ENCODE measurements at regions not wholly inside any gene's neighbourhood (a gene's known extent, or its start where the extent isn't known, plus 50 kb on each side); places are given as distances from the start of the nearest gene placed in this dataset.

DNA sequence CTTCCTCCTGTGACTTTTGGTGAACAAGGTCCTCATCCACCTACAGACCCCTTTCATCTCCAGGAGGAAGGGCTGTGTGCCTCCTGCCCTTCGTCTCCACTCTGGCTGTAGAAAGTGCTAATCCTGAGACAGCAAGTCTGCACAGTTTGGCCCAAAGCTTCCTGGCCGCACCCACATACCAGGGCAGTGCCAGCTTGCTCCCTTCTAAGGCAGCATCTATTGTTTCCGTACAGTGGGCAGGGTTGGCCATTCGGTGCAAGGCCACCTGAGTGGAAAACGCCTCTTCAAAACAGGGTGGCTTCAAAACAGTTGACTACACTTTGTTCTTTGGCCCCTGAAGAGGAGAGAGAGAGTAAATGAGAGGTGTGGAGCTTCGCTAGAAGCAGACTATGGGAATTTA lies 134.1 kb upstream of the KLF14 start:
- Histone ChIP-seq H3K4me3 (ENCODE audit: low read depth, low read length) (no peak overlapping the region), H3K9ac (ENCODE audit: low read depth, low read length) (no peak overlapping the region), H3K9me3 (ENCODE audit: control insufficient read depth, insufficient read depth, low read length) (no peaks in the 10 kb centered on the region), H3K27me3 (ENCODE audit: control insufficient read depth, insufficient read depth, low read length) (no peaks in the 10 kb centered on the region), H3K36me3 (ENCODE audit: control insufficient read depth, insufficient read depth, low read length) (no peaks in the 10 kb centered on the region), H3K4me1 (ENCODE audit: control insufficient read depth, insufficient read depth, low read length) (no peaks in the 10 kb centered on the region), H3K27ac (ENCODE audit: low read depth, low read length) (no peak overlapping the region)

DNA sequence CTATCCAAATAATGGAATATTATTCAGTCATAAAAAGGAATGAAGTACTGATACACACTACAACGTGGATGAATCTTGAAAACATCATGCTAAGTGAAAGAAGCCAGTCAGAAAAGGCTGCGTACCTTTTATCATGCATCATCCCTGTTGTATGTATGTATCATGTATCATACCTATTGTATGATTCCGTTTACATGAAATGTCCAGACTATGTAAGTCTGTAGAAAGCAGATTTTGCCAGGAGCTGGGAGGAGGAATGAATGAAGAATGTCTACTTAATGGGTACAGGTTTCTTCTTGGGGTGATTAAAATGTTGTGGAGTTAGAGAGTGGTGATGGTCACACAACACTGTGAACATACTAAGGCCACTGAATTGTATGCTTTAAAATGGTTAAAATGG lies 135.9 kb upstream of the KLF14 start:
- no peaks in the 10 kb centered on the region for H3K27me3 ChIP-seq (ENCODE audit: control insufficient read depth, insufficient read depth, low read length)
- H3K27ac ChIP-seq (ENCODE audit: low read depth, low read length): no peak overlapping the region
- no peak overlapping the region for H3K4me3 ChIP-seq (ENCODE audit: low read depth, low read length)
- H3K4me1 ChIP-seq (ENCODE audit: control insufficient read depth, insufficient read depth, low read length): no peaks in the 10 kb centered on the region
- H3K9me3 ChIP-seq (ENCODE audit: control insufficient read depth, insufficient read depth, low read length): no peaks in the 10 kb centered on the region
- no peaks in the 10 kb centered on the region for H3K36me3 ChIP-seq (ENCODE audit: control insufficient read depth, insufficient read depth, low read length)
- H3K9ac ChIP-seq (ENCODE audit: low read depth, low read length): no peak overlapping the region

DNA sequence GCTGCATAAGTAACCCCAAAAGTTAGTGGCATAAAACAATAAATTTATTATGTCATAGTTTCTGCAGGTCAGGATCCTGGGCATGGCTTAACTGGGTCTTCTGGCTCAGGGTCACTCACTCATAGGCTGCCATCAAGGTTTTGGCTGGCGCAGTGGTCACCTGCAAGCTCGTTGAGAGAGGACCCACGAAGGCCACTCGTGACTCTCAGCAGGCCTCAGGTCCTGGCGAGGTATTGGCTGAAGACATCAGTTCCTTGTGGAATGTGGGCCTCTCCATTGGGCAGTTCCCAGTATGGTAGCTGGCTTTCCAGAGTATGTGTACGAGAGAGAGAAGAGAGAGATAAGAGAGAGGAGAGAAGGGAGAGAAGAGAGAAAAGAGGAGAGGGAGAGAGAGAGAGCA lies 138.3 kb upstream of the KLF14 start:
- Histone ChIP-seq H3K36me3 (ENCODE audit: control insufficient read depth, insufficient read depth, low read length) (no peaks in the 10 kb centered on the region), H3K4me1 (ENCODE audit: control insufficient read depth, insufficient read depth, low read length) (peaks cover 10% of the 10 kb centered on the region), H3K9me3 (ENCODE audit: control insufficient read depth, insufficient read depth, low read length) (no peaks in the 10 kb centered on the region), H3K27ac (ENCODE audit: low read depth, low read length) (no peak overlapping the region), H3K4me3 (ENCODE audit: low read depth, low read length) (no peak overlapping the region), H3K9ac (ENCODE audit: low read depth, low read length) (no peak overlapping the region), H3K27me3 (ENCODE audit: control insufficient read depth, insufficient read depth, low read length) (no peaks in the 10 kb centered on the region)

DNA sequence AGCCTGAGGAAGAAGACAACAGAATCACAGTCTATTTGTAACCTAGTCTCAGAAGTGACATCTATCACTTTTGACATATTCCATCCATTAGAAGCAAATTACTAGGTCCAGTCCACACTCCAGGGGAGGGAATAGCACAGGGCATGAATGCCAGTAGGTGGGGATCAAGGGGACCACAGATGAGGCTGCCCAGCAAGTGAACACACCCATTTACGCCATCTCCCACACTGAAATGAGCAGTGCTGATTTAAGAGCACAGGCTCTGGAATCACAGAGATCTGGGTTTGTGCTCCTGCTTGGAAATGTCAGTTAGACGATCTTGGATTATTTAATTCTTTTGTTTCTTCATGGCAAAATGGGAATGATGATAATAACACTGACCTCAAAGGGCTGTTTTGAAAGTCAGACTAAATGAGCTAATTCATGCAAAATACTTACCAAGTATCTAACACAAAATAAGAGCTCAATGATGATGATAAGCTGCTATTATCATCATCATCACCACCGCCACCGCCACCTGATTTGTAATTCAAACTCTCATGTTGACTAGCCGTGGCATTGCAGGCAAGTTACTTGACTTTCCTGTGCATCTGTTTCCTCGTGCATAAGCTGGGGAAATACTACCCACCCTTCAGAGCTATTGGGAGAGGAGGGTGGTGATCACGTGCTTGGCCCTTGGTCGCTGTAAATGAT lies 138.9 kb upstream of the KLF14 start:
- Histone ChIP-seq H3K36me3 (ENCODE audit: control insufficient read depth, insufficient read depth, low read length) (no peaks in the 10 kb centered on the region), H3K4me1 (ENCODE audit: control insufficient read depth, insufficient read depth, low read length) (peaks cover 15% of the 10 kb centered on the region), H3K27me3 (ENCODE audit: control insufficient read depth, insufficient read depth, low read length) (no peaks in the 10 kb centered on the region), H3K4me3 (ENCODE audit: low read depth, low read length) (no peak overlapping the region), H3K9ac (ENCODE audit: low read depth, low read length) (no peak overlapping the region), H3K9me3 (ENCODE audit: control insufficient read depth, insufficient read depth, low read length) (no peaks in the 10 kb centered on the region), H3K27ac (ENCODE audit: low read depth, low read length) (no peak overlapping the region)

DNA sequence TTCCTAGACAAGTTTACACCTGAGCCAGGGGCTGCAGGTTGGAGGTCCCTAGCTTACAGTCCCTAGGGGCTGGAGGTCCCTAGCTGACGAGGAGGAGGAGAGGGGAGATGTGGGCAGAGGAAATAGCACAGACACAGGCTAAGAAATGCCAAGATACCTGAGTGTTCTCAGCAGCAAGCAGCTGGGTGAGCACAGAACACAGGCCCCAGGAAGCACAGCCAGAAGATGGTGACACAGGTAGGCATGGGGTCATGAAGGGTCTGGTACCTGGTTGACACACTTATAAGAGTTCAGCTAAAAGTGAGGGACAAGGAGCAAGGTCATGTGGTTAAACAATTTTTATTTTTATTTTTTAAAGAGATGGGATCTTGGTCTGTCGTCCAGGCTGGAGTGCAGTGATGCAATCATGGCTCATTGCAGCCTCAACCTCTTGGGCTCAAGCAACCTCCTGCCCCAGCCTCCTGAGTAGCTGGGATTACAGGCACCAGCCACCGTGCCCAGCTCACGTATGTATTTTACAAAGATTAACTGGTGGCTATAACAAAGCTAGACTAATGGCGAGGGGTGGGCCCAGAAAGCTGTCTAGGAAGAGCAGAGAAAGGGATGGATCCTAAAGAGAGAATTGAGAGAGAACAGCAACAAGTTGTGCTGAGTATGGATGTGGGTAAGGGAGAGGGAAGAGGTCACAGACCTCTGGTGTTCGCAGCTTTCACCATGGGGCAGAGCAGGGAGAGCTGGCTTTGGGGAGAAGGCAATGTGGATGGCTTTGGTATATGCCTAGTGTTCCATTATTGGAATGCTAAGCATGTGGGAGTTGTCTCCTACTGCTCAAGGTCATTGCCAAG lies 140.3 kb upstream of the KLF14 start:
- no peak overlapping the region for H3K27ac ChIP-seq (ENCODE audit: low read depth, low read length)
- H3K4me3 ChIP-seq (ENCODE audit: low read depth, low read length): no peak overlapping the region
- no peaks in the 10 kb centered on the region for H3K27me3 ChIP-seq (ENCODE audit: control insufficient read depth, insufficient read depth, low read length)
- H3K9ac ChIP-seq (ENCODE audit: low read depth, low read length): no peak overlapping the region
- H3K36me3 ChIP-seq (ENCODE audit: control insufficient read depth, insufficient read depth, low read length): no peaks in the 10 kb centered on the region
- peaks cover 26% of the 10 kb centered on the region for H3K4me1 ChIP-seq (ENCODE audit: control insufficient read depth, insufficient read depth, low read length)
- H3K9me3 ChIP-seq (ENCODE audit: control insufficient read depth, insufficient read depth, low read length): no peaks in the 10 kb centered on the region

DNA sequence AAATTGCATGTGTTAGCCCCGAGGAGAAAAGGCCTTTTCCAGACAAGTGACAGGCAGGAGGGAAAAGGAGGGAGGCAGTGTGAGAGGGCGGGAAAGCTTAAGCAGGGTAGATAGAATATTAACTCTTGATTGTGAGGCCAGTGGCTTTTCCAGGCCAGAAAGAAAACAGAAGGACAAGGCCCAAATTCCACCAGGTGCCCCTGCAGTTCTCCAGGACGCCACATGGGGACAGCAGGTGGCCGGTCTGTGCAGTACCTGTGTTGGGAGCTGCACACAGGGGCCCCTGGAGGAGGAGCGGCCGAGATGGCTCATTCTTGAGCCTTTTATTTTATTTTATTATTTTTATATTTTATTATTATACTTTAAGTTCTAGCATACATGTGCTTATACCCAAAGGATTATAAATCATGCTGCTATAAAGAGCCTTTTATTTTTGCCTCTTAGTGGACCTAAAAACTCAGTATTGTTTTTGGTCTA lies 141.3 kb upstream of the KLF14 start:
- Histone ChIP-seq H3K36me3 (ENCODE audit: control insufficient read depth, insufficient read depth, low read length) (no peaks in the 10 kb centered on the region), H3K27ac (ENCODE audit: low read depth, low read length) (no peak overlapping the region), H3K9me3 (ENCODE audit: control insufficient read depth, insufficient read depth, low read length) (no peaks in the 10 kb centered on the region)

DNA sequence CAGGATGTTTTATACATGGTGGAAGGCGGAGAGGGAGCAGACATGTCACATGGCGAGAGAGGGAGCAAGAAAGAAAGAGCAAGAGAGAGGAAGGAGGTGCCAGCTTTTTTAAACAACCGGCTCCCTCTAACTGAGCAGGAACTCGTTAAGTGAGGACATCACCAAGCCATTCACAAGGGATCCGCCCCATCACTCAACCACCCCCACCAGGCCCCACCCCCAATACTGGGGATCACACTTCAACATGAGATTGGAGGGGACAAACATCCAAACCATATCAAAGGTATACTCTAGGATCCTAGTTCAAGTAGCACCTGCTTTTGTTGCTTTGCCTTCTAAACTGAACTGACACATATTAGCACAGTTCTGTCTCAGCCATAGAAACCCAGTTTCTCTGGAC lies 141.9 kb upstream of the KLF14 start:
- Histone ChIP-seq H3K36me3 (ENCODE audit: control insufficient read depth, insufficient read depth, low read length) (no peaks in the 10 kb centered on the region), H3K9me3 (ENCODE audit: control insufficient read depth, insufficient read depth, low read length) (no peaks in the 10 kb centered on the region), H3K27ac (ENCODE audit: low read depth, low read length) (no peak overlapping the region), H3K4me1 (ENCODE audit: control insufficient read depth, insufficient read depth, low read length) (peaks cover 26% of the 10 kb centered on the region), H3K9ac (ENCODE audit: low read depth, low read length) (no peak overlapping the region), H3K4me3 (ENCODE audit: low read depth, low read length) (no peak overlapping the region), H3K27me3 (ENCODE audit: control insufficient read depth, insufficient read depth, low read length) (no peaks in the 10 kb centered on the region)

More for the DNA sequence above, 141.3 kb upstream of the KLF14 start:
- Histone ChIP-seq H3K27me3 (ENCODE audit: control insufficient read depth, insufficient read depth, low read length) (no peaks in the 10 kb centered on the region), H3K4me3 (ENCODE audit: low read depth, low read length) (no peak overlapping the region), H3K4me1 (ENCODE audit: control insufficient read depth, insufficient read depth, low read length) (peaks cover 26% of the 10 kb centered on the region), H3K9ac (ENCODE audit: low read depth, low read length) (no peak overlapping the region)

DNA sequence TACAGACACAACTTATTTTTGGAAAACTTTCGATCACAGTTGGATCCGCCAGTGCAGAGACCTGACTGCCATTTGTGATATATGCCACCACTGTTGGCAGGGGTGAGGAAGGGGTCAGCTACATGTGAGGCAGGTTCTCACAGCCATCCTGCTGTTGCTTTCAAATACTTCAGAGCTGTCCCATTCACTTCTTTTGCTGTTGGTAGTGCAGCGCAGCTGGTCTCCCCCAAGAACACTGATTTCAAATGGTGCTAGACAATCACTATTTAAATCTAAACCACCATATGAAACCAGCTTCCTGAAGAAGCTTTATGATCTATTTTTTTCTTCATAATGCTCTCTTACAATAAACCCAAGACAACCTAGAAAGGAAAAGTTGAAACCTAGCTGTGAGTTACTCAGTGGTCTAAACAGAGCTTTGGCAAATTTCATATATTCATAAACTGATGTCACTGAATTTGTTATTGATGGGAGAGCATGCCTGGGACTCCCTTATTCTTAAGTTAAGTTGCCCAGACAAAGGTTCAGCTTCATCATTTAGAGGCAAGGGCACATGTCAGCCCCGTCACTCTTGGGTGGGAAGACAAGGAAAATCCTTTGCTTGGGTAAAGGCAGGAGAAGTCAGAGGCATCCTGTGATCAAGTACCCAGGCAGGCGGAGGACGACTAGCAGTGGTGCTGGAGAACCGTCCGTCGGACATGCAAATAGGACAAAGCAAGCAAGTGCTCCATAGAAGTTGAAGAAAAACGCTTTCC lies 143.4 kb upstream of the KLF14 start:
- no peak overlapping the region for H3K9ac ChIP-seq (ENCODE audit: low read depth, low read length)
- H3K4me3 ChIP-seq (ENCODE audit: low read depth, low read length): no peak overlapping the region
- no peaks in the 10 kb centered on the region for H3K9me3 ChIP-seq (ENCODE audit: control insufficient read depth, insufficient read depth, low read length)
- no peak overlapping the region for H3K27ac ChIP-seq (ENCODE audit: low read depth, low read length)
- no peaks in the 10 kb centered on the region for H3K27me3 ChIP-seq (ENCODE audit: control insufficient read depth, insufficient read depth, low read length)
- peaks cover 3% of the 10 kb centered on the region; the same call in 1 of the 2 replicates for H3K36me3 ChIP-seq (ENCODE audit: control insufficient read depth, insufficient read depth, low read length)
- H3K4me1 ChIP-seq (ENCODE audit: control insufficient read depth, insufficient read depth, low read length): peaks cover 26% of the 10 kb centered on the region

DNA sequence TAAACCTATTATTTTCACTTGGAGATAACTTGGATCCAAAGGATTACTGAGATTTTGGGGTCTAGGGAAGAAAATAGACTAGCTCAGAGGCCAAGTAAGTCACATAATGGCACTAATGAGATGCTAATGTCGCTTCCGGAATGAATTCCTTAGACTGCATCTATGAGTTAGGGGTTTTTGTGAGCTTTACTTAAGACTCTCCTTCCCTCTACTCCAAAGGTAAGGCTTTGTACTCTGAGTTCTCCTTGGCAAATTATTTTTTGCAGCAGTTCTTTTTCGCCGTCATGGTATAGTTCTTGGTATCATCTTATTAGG lies 143.9 kb upstream of the KLF14 start:
- Histone ChIP-seq H3K9me3 (ENCODE audit: control insufficient read depth, insufficient read depth, low read length) (no peaks in the 10 kb centered on the region), H3K4me3 (ENCODE audit: low read depth, low read length) (no peak overlapping the region), H3K27me3 (ENCODE audit: control insufficient read depth, insufficient read depth, low read length) (no peaks in the 10 kb centered on the region), H3K27ac (ENCODE audit: low read depth, low read length) (no peak overlapping the region), H3K36me3 (ENCODE audit: control insufficient read depth, insufficient read depth, low read length) (peaks cover 7% of the 10 kb centered on the region; the same call in 1 of the 2 replicates), H3K9ac (ENCODE audit: low read depth, low read length) (no peak overlapping the region), H3K4me1 (ENCODE audit: control insufficient read depth, insufficient read depth, low read length) (peaks cover 26% of the 10 kb centered on the region)

DNA sequence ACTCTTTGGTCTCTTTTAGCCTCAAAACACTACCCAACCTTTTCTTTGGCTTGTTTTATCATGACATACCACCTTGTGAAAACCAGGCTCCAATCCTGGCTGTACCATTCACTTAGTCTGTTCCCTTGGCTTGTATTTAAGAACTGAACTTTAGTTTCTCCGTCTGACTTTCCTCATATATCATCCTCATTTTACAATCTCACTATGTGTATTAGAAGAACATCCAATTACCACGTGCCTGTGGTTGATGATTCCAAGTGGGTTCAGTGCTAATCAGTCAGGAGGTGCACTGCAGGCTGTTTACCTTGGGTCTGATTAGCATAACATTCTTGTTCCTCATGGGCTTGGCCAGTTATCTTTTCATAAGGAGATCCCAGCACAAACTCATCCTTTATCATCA lies 144.8 kb upstream of the KLF14 start:
- Histone ChIP-seq H3K9me3 (ENCODE audit: control insufficient read depth, insufficient read depth, low read length) (no peaks in the 10 kb centered on the region), H3K36me3 (ENCODE audit: control insufficient read depth, insufficient read depth, low read length) (peaks cover 7% of the 10 kb centered on the region; the same call in 1 of the 2 replicates)

DNA sequence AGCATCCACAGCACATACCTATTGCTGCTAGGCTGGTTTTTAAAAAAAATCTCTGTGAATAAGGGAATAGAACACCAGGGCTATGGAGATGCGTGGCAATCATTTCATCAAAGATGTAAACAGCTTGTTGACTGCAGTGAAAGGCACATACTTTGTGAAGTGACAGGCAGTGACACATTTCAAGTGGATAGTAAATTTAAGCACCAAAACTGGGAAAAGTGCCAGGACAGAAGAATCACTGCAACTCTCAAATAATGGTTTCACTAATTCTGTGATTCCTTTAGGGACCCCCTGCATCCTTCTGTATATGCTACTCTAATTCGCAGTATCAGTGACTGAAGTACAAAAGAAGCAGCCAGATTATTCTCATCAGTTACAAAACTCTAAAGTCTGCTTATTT lies 145.2 kb upstream of the KLF14 start:
- Histone ChIP-seq H3K4me1 (ENCODE audit: control insufficient read depth, insufficient read depth, low read length) (peaks cover 27% of the 10 kb centered on the region), H3K36me3 (ENCODE audit: control insufficient read depth, insufficient read depth, low read length) (peaks cover 7% of the 10 kb centered on the region; the same call in 1 of the 2 replicates), H3K27me3 (ENCODE audit: control insufficient read depth, insufficient read depth, low read length) (no peaks in the 10 kb centered on the region), H3K9me3 (ENCODE audit: control insufficient read depth, insufficient read depth, low read length) (no peaks in the 10 kb centered on the region), H3K4me3 (ENCODE audit: low read depth, low read length) (no peak overlapping the region), H3K27ac (ENCODE audit: low read depth, low read length) (no peak overlapping the region), H3K9ac (ENCODE audit: low read depth, low read length) (no peak overlapping the region)

More for the DNA sequence above, 144.8 kb upstream of the KLF14 start:
- Histone ChIP-seq H3K4me3 (ENCODE audit: low read depth, low read length) (no peak overlapping the region), H3K9ac (ENCODE audit: low read depth, low read length) (no peak overlapping the region), H3K27me3 (ENCODE audit: control insufficient read depth, insufficient read depth, low read length) (no peaks in the 10 kb centered on the region), H3K4me1 (ENCODE audit: control insufficient read depth, insufficient read depth, low read length) (peaks cover 26% of the 10 kb centered on the region), H3K27ac (ENCODE audit: low read depth, low read length) (no peak overlapping the region)
